IMR-90 (cell line): ENCODE measurements at regions not wholly inside any gene's neighbourhood (a gene's known extent, or its start where the extent isn't known, plus 50 kb on each side); places are given as distances from the start of the nearest gene placed in this dataset.

Experiments used
- ATAC-seq: fragments of 200-7000 bp; cut with Tn5 transposase; 2 replicates; pipeline ENCODE4 v1.9.1; 2020; ENCODE audit warnings: low read depth, mild to moderate bottlenecking, moderate library complexity
- BruUV-seq: library from RNA; stranded (reverse); fragments of 400-500 nt; replicated peaks from 2 replicates; lab custom pipeline; 2021; lab: Mats Ljungman, UMichigan
- CTCF ChIA-PET: fragments of 300-600 bp; formaldehyde crosslinking; extraction: SDS; loops from one replicate; lab custom pipeline; 2021; ENCODE audit warnings: antibody characterized with exemption; lab: Yijun Ruan, JAX
- POLR2A ChIA-PET: fragments of 300-600 bp; sonication (Branson Sonifier 250); formaldehyde crosslinking; loops from one replicate; lab custom pipeline; 2022; ENCODE audit warnings: antibody characterized with exemption; ENCODE audit not compliant: unreplicated experiment; lab: Charles Lee
- DNase-seq: peaks from one replicate; pipeline ENCODE4 v3.0.0; 2013
- H2AFZ ChIP-seq: replicated peaks from 2 replicates; pipeline ENCODE3; 2013; ENCODE audit warnings: low read length, mild to moderate bottlenecking; ENCODE audit not compliant: poor library complexity
- H2AK5ac ChIP-seq: 2 replicates; pipeline ENCODE4 v1.6.1; 2013; ENCODE audit warnings: low read depth, low read length, inconsistent platforms
- H2AK9ac ChIP-seq: replicated peaks from 2 replicates; pipeline ENCODE3; 2013; ENCODE audit warnings: mild to moderate bottlenecking, low read depth, low read length, moderate library complexity; ENCODE audit not compliant: poor library complexity
- H2BK120ac ChIP-seq: 2 replicates; pipeline ENCODE4 v1.6.1; 2013; ENCODE audit warnings: low read depth, low read length, inconsistent platforms
- H2BK15ac ChIP-seq: 3 replicates; pipeline ENCODE4 v1.6.1; 2013; ENCODE audit warnings: low read depth, low read length, inconsistent platforms
- H2BK20ac ChIP-seq: 2 replicates; pipeline ENCODE4 v1.6.1; 2013; ENCODE audit warnings: low read depth, mild to moderate bottlenecking, inconsistent platforms, low read length, moderate library complexity
- H2BK5ac ChIP-seq: 2 replicates; pipeline ENCODE4 v1.6.1; 2013; ENCODE audit warnings: mild to moderate bottlenecking, low read depth, low read length, inconsistent platforms; ENCODE audit not compliant: poor library complexity, severe bottlenecking
- H3K14ac ChIP-seq: replicated peaks from 2 replicates; pipeline ENCODE4 v1.6.1; 2013; ENCODE audit warnings: low read depth, low read length, inconsistent platforms
- H3K18ac ChIP-seq: 2 replicates; pipeline ENCODE4 v1.6.1; 2013; ENCODE audit warnings: low read depth, low read length, control low read depth
- H3K23ac ChIP-seq: 2 replicates; pipeline ENCODE4 v1.6.1; 2013; ENCODE audit warnings: low read depth, low read length, inconsistent platforms
- H3K27ac ChIP-seq: 2 replicates; pipeline ENCODE4 v1.5.1; 2013; ENCODE audit warnings: mild to moderate bottlenecking, control low read depth, low read length; ENCODE audit not compliant: insufficient read depth
- H3K27me3 ChIP-seq: 2 replicates; pipeline ENCODE4 v1.6.1; 2013; ENCODE audit warnings: low read length; ENCODE audit not compliant: control insufficient read depth, insufficient read depth
- H3K36me3 ChIP-seq: 2 replicates; pipeline ENCODE4 v1.6.1; 2013; ENCODE audit warnings: low read length, mixed read lengths; ENCODE audit not compliant: control insufficient read depth, insufficient read depth
- H3K4ac ChIP-seq: 2 replicates; pipeline ENCODE4 v1.6.1; 2013; ENCODE audit warnings: low read depth, low read length, inconsistent platforms
- H3K4me1 ChIP-seq: 2 replicates; pipeline ENCODE4 v1.6.1; 2013; ENCODE audit warnings: low read length, mixed read lengths; ENCODE audit not compliant: control insufficient read depth, insufficient read depth
- H3K4me2 ChIP-seq: 2 replicates; pipeline ENCODE4 v1.6.1; 2013; ENCODE audit warnings: low read depth, mild to moderate bottlenecking, control low read depth, low read length, moderate library complexity
- H3K4me3 ChIP-seq: 2 replicates; pipeline ENCODE4 v1.5.1; 2013; ENCODE audit warnings: low read depth, mild to moderate bottlenecking, control low read depth, low read length, moderate library complexity; ENCODE audit not compliant: insufficient read depth
- H3K56ac ChIP-seq: 2 replicates; pipeline ENCODE4 v1.6.1; 2013; ENCODE audit warnings: low read length, inconsistent platforms; ENCODE audit not compliant: insufficient read depth; ENCODE audit errors: extremely low read depth
- H3K79me1 ChIP-seq, 2 experiments: 2 replicates each; pipeline ENCODE4 v1.6.1; 2013; ENCODE audit warnings: low read length in 2 of 2, inconsistent platforms in 1 of 2, low read depth in 1 of 2
- H3K9ac ChIP-seq: 2 replicates; pipeline ENCODE4 v1.6.1; 2013; ENCODE audit warnings: low read depth, low read length, control low read depth
- H3K9me1 ChIP-seq: 2 replicates; pipeline ENCODE4 v1.6.1; 2013; ENCODE audit warnings: low read length, inconsistent platforms; ENCODE audit not compliant: insufficient read depth
- H3K9me3 ChIP-seq: 2 replicates; pipeline ENCODE4 v1.6.1; 2013; ENCODE audit warnings: low read length; ENCODE audit not compliant: control insufficient read depth, insufficient read depth
- H4K20me1 ChIP-seq: 2 replicates; pipeline ENCODE4 v1.6.1; 2013; ENCODE audit warnings: low read length, inconsistent platforms; ENCODE audit not compliant: insufficient read depth
- H4K5ac ChIP-seq: 2 replicates; pipeline ENCODE4 v1.6.1; 2013; ENCODE audit warnings: mild to moderate bottlenecking, low read depth, low read length, control low read depth
- H4K8ac ChIP-seq, 2 experiments: 2 replicates each; pipeline ENCODE4 v1.6.1; 2013; ENCODE audit warnings: low read depth in 2 of 2, low read length in 2 of 2, control low read depth in 1 of 2, inconsistent platforms in 1 of 2
- H4K91ac ChIP-seq: 2 replicates; pipeline ENCODE4 v1.6.1; 2013; ENCODE audit warnings: low read depth, low read length, inconsistent platforms; ENCODE audit not compliant: insufficient read depth
- MAFK ChIP-seq: IDR thresholded peaks from 2 replicates; pipeline ENCODE4 v1.6.1; 2012; ENCODE audit warnings: low read depth, low read length, improper control_type of control experiment
- MAZ ChIP-seq: IDR thresholded peaks from 2 replicates; pipeline ENCODE4 v1.6.1; 2012; ENCODE audit warnings: low read depth, mild to moderate bottlenecking, low read length, improper control_type of control experiment, moderate library complexity, borderline replicate concordance
- WGBS, 2 experiments: methylation state at CpG; one replicate each; pipeline versions ENCODE4 v1.1.5 to v1.1.7; 2013; ENCODE audit warnings: missing lambda C conversion rate in 2 of 2; ENCODE audit not compliant: insufficient read length in 1 of 2; ENCODE audit errors: extremely low coverage in 2 of 2; 5-methylcytosine and 5-hydroxymethylcytosine counted together
- dilution Hi-C: fragments of 300-500 bp; cut with HindIII; formaldehyde crosslinking; loops from one replicate; pipeline ENCODE4 v1.14.3; 2018; ENCODE audit warnings: low sequenced_read_pairs; ENCODE audit not compliant: unreplicated experiment
- in situ Hi-C: fragments of 300-500 bp; cut with MboI; formaldehyde crosslinking; loops from 3 replicates; pipeline ENCODE4 v1.14.3; 2019; ENCODE audit warnings: low sequenced_read_pairs, inconsistent platforms, mixed read lengths
- intact Hi-C: fragments of 100-400 bp; cut with micrococcal nuclease; formaldehyde crosslinking; loops from 2 replicates; pipeline ENCODE4 v1.10.0; 2022

DNA sequence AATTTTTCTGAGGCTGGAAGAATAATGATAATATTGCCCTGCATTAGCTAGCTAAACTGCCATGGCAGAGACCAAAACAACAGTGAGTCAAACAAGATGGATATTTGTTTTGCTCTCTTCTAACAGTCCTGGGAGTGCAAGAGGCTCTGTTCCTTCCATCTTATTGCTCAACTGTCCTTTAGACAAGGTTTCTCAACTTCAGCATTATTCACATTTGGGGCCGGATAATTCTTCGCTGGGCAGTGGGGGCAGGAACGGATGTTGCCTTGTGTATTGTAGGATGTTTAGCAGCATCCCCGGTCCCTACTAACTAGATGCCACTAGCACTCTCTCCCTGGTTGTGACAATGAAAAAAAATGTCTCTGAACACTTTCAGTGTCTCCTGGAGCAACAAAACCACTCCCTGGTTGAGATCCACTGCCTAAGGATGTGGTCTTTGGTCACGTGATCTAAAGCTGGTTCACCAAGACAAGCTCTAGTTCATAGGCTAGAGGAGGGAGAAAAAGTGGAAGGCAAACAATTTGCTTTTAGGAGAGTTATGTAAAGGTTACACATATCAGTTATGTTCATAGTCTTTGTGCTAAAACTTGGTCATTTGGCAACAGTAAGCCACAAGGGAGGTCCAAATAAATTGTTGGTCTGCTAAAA is 144.4 kb downstream of the PCTP start:
- intact Hi-C loops = loop anchor here (5.0 kb wide), 1 partner anchor 87 kb away; no protein-coding TSS in a partner anchor
- Histone ChIP-seq H3K14ac (no peak overlapping the region), H4K8ac (no peak overlapping the region), H3K9ac (no peak overlapping the region), H2AK9ac (no peak overlapping the region), H2BK5ac (no peak overlapping the region), H4K5ac (no peak overlapping the region), H3K27me3 (no peaks in the 10 kb centered on the region), H2BK20ac (no peak overlapping the region), H3K4me1 (no peaks in the 10 kb centered on the region), H3K18ac (no peak overlapping the region), H3K9me3 (no peaks in the 10 kb centered on the region), H4K20me1 (no peaks in the 10 kb centered on the region), H3K23ac (no peak overlapping the region), H2AFZ (no peak overlapping the region), H2AK5ac (no peak overlapping the region), H3K9me1 (no peaks in the 10 kb centered on the region), H3K4me2 (no peak overlapping the region), H3K4me3 (no peak overlapping the region), H3K79me1 (no peaks in the 10 kb centered on the region), H3K4ac (no peak overlapping the region), H3K27ac (no peak overlapping the region), H3K36me3 (no peaks in the 10 kb centered on the region), H3K56ac (no peak overlapping the region), H2BK120ac (no peak overlapping the region), H4K91ac (no peak overlapping the region), H2BK15ac (no peak overlapping the region)
- no peak for DNase-seq
- no peak for ATAC-seq
- CTCF ChIA-PET = no interaction called here
- BruUV-seq = no TSS peak
- in situ Hi-C loops = no loop called here
- dilution Hi-C loops = no loop called here
- TF ChIP-seq MAZ (no peak), MAFK (no peak)
- POLR2A ChIA-PET = no interaction called here
- WGBS, 2 experiments = no CpG with 5 or more reads among the region's 5 CpGs
